Psoas muscle (tissue), 7 donors: ENCODE measurements at regions not wholly inside any gene's neighbourhood (a gene's known extent, or its start where the extent isn't known, plus 50 kb on each side); places are given as distances from the start of the nearest gene placed in this dataset.

Experiments used
- ATAC-seq, 4 donors: fragments of 200-7000 bp; cut with Tn5 transposase; one replicate each; pipeline ENCODE4 v1.9.1; 2020; ENCODE audit warnings: moderate library complexity in 3 of 4, mild to moderate bottlenecking in 2 of 4
- DNase-seq, 2 donors: peaks; one replicate each; pipeline ENCODE4 v3.0.0-alpha.2; 2020
- H3K27ac ChIP-seq: fragments of 200-600 bp; one replicate; pipeline ENCODE4 v1.8.0; 2022
- H3K27me3 ChIP-seq, 3 donors: fragments of 200-600 bp in 1 of 3; one replicate each; pipeline versions ENCODE4 v1.6.1 to v1.8.0; 2013 to 2022; ENCODE audit warnings: low read length in 2 of 3, mild to moderate bottlenecking in 2 of 3, moderate library complexity in 1 of 3; ENCODE audit not compliant: insufficient read depth in 3 of 3
- H3K36me3 ChIP-seq, 2 donors: fragments of 200-600 bp in 1 of 2; one replicate each; pipeline versions ENCODE4 v1.6.1 to v1.8.0; 2013 to 2022; ENCODE audit warnings: low read depth in 1 of 2, mild to moderate bottlenecking in 1 of 2, moderate library complexity in 1 of 2; ENCODE audit not compliant: insufficient read depth in 1 of 2
- H3K4me1 ChIP-seq: fragments of 200-600 bp; one replicate; pipeline ENCODE4 v1.8.0; 2022
- H3K4me3 ChIP-seq: fragments of 200-600 bp; one replicate; pipeline ENCODE4 v1.8.0; 2022; ENCODE audit warnings: mild to moderate bottlenecking
- H3K9me3 ChIP-seq: fragments of 200-600 bp; one replicate; pipeline ENCODE4 v1.8.0; 2022
- WGBS, 3 donors: extraction: QIAGEN DNeasy Blood & Tissue Kit; methylation state at CpG; one replicate each; pipeline versions ENCODE4 v1.1.6 to v1.1.7; 2013; 5-methylcytosine and 5-hydroxymethylcytosine counted together
- intact Hi-C, 2 donors: fragments of 100-400 bp; cut with DNase I; formaldehyde crosslinking; loops; one replicate each; pipeline versions ENCODE4 v1.11.0 to v1.14.2; 2022
- TF ChIP-seq, protein P1 (sequence below): fragments of 200-600 bp; IDR thresholded peaks from one replicate; pipeline ENCODE4 v1.8.0; 2022; ENCODE audit warnings: antibody characterized with exemption
- donor health status: healthy with polysubstance abuse.
- donor health status: DM: no; HTN: no; CAD: no; lungs with moderate emphysema.
- donor health status: Bipolar disorder and iron deficiency.
- donor health status: healthy.
- donor health status: DM: yes; HTN: yes; CAD: no.
- donor health status: DM: no; HTN: no; CAD: no.
- donor health status: DM: yes; HTN: yes; CAD: no.

DNA sequence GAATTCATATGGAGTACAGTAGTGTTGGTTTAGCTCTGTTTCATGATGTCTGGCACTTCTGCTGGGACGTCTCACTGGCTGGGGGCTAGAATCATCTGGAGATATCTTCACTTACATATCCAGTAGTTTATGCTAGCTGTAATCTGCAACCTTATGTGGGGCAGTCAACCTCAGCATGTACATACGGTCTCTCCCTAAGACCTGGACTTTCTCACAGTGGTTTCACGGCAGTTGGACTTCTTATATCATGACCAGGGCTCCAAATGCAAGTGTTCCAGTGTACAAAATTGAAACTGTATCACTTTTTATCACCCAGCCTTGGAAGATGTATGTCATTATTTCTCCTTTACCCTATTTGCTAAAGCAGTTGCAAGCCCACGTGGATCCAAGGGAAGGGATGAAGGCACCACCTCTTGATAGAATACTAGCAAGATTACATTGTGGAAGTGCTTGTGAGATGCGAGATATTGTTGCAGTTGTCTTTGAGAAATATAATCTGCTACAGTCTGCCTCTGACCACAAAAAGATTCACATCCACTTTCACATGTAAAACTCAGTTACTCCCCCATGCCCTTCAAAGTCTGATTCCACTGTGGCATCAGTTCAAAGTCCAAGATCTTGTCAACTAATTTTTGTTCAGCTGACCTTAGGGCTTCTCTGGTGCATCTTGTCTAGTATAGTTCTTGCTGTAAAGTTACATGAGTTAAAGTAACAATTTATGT is 316.6 kb upstream of the NCAM1 start:
- no peak for DNase-seq
- Histone ChIP-seq H3K4me1 (no peaks in the 10 kb centered on the region), H3K27ac (no peak overlapping the region), H3K27me3 (no peaks in the 10 kb centered on the region), H3K4me3 (no peak overlapping the region), H3K9me3 (peaks cover 9% of the 10 kb centered on the region), H3K36me3 (no peaks in the 10 kb centered on the region)
- TF ChIP-seq, protein P1, sequence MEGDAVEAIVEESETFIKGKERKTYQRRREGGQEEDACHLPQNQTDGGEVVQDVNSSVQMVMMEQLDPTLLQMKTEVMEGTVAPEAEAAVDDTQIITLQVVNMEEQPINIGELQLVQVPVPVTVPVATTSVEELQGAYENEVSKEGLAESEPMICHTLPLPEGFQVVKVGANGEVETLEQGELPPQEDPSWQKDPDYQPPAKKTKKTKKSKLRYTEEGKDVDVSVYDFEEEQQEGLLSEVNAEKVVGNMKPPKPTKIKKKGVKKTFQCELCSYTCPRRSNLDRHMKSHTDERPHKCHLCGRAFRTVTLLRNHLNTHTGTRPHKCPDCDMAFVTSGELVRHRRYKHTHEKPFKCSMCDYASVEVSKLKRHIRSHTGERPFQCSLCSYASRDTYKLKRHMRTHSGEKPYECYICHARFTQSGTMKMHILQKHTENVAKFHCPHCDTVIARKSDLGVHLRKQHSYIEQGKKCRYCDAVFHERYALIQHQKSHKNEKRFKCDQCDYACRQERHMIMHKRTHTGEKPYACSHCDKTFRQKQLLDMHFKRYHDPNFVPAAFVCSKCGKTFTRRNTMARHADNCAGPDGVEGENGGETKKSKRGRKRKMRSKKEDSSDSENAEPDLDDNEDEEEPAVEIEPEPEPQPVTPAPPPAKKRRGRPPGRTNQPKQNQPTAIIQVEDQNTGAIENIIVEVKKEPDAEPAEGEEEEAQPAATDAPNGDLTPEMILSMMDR, result no peak
- intact Hi-C loops, result no loop called here
- 87 to 91% (median 90%) methylated on average over 5 of the region's 5 CpGs for WGBS, 3 donors
- ATAC-seq, result no peak

DNA sequence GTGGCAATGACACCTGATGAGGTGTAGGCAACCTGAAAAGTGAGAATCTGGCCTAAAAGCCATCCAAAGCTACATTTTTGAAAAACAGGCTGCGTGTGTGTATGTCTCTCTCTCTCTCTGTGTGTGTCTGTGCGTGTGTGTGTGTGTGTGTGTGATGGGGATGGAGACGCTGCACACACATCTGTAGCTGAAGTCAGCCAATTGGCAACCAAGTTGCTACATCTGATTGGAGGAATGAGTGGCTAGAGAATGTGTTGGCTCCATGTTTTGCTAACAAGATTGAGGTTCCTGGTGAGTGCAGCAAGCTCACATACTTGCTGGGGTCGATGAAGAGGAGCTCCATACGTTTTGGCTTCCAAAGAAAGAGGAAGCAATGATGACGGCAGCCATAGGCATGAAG is 311.4 kb upstream of the NCAM1 start:
- DNase-seq, result no peak
- H3K4me1 ChIP-seq, result peaks cover 40% of the 10 kb centered on the region
- no peaks in the 10 kb centered on the region for H3K27me3 ChIP-seq
- no peaks in the 10 kb centered on the region for H3K36me3 ChIP-seq
- H3K27ac ChIP-seq, result peak overlapping the region; percentile 62
- TF ChIP-seq, protein P1, result no peak
- H3K4me3 ChIP-seq, result no peak overlapping the region
- ATAC-seq, result no peak
- intact Hi-C loops, result loop anchor here in 1 of 2 donors (5.0 kb wide), 2 partner anchors 63 to 363 kb away; no protein-coding TSS in a partner anchor
- 58 to 60% (median 59%) methylated on average over 6 of the region's 6 CpGs for WGBS, 3 donors
- H3K9me3 ChIP-seq, result no peaks in the 10 kb centered on the region

DNA sequence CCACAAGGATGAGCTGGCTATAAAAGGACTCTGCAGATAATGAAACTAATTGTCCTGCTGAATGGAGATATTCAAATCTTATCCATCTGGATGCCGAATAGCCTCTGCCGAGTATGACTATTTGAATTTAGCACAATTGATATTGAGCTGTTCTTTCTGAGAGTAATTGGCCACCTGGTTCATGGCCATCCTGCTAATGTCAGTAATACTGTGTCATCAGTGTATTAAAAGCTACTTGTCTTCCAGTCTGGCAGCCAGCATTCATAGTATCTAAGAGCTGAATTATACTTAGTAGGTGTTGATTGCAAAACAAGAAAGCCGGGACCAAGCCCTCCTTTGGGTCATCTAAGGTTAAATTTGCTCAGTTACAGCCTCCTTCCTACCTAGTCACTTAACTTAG is 310.7 kb upstream of the NCAM1 start:
- intact Hi-C loops, result loop anchor here in 1 of 2 donors (5.0 kb wide), 2 partner anchors 63 to 363 kb away; no protein-coding TSS in a partner anchor
- TF ChIP-seq, protein P1, result no peak
- Histone ChIP-seq H3K27me3 (no peaks in the 10 kb centered on the region), H3K4me3 (no peak overlapping the region), H3K36me3 (no peaks in the 10 kb centered on the region), H3K4me1 (peaks cover 46% of the 10 kb centered on the region), H3K27ac (peak overlapping the region; percentile 62), H3K9me3 (no peaks in the 10 kb centered on the region)
- WGBS, 3 donors, result 18 to 40% (median 20%) methylated on average over 3 of the region's 3 CpGs
- DNase-seq (no peak), ATAC-seq (peak; percentile 85 to 92 (median 90))

DNA sequence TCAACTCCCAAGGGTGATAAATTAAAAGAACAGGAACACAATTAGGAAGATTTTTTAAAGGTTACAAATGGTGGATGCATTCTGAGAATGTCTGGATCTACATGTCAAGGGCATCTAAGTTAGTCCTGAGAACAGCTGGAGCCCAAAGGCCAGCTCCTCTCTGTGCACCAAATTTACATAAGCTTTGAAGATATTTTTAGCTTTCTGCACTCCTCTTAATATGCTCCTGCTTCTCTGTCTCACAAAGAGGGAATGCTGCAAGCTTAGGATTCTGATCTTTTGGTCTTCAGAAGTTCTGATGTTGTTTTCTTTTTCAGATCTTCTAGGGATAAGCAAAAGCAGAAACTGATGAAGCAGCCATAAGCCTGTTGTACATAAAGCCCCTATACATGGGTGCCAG is 309.8 kb upstream of the NCAM1 start:
- Histone ChIP-seq H3K9me3 (no peaks in the 10 kb centered on the region), H3K4me1 (peaks cover 55% of the 10 kb centered on the region), H3K4me3 (no peak overlapping the region), H3K27ac (peak overlapping the region; percentile 62), H3K36me3 (no peaks in the 10 kb centered on the region), H3K27me3 (no peaks in the 10 kb centered on the region)
- intact Hi-C loops, result loop anchor here in 1 of 2 donors (5.0 kb wide), 2 partner anchors 64 to 364 kb away; no protein-coding TSS in a partner anchor
- ATAC-seq (peak; percentile 38 to 70 (median 54)), DNase-seq (no peak)
- TF ChIP-seq, protein P1, result no peak
